ENCODE measurements at regions not wholly inside any gene's neighbourhood (a gene's known extent, or its start where the extent isn't known, plus 50 kb on each side); places are given as distances from the start of the nearest gene placed in this dataset.

DNA sequence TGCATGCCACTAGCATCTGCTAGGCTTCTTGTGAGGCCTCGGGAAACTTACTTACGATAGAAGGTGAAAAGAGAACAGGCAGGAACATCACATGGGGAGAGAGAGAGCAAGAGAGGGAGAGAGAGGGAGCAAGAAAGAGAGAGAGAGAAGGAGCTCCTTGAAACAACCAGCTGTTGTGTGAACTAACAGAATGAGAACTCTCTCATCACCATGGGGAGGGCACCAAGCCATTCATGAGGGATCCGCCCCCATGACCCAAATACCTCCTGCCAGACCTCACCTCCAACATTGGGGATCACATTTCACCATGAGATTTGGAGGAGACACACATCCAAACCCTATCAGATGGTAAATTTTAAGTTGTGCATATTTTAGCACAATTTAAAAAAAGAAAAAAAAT, 1217.2 kb downstream of the TYW1 start:
- H4K20me1 ChIP-seq (ENCODE audit: insufficient read depth, low read length, poor library complexity, severe bottlenecking) = no peaks in the 10 kb centered on the region
- no peaks in the 10 kb centered on the region for H3F3A ChIP-seq (ENCODE audit: low read depth)
- no peaks in the 10 kb centered on the region for H3K9me2 ChIP-seq (replicated peaks; ENCODE audit: low read depth, low read length)
- no peaks in the 10 kb centered on the region for H3K4me1 ChIP-seq (ENCODE audit: insufficient read depth, low read length, poor library complexity, severe bottlenecking)
- no peak overlapping the region for H3K4me2 ChIP-seq (ENCODE audit: low read depth, low read length, poor library complexity, severe bottlenecking)
- H2AFZ ChIP-seq (ENCODE audit: low read length) = no peak overlapping the region
- no peaks in the 10 kb centered on the region for H3K27me3 ChIP-seq (ENCODE audit: insufficient read depth, low read length, poor library complexity, severe bottlenecking)
- no peak for TF ChIP-seq EZH2phosphoT487 (IDR thresholded peaks at IDR 0.05; ENCODE audit: borderline replicate concordance)
- TF ChIP-seq, protein P1, sequence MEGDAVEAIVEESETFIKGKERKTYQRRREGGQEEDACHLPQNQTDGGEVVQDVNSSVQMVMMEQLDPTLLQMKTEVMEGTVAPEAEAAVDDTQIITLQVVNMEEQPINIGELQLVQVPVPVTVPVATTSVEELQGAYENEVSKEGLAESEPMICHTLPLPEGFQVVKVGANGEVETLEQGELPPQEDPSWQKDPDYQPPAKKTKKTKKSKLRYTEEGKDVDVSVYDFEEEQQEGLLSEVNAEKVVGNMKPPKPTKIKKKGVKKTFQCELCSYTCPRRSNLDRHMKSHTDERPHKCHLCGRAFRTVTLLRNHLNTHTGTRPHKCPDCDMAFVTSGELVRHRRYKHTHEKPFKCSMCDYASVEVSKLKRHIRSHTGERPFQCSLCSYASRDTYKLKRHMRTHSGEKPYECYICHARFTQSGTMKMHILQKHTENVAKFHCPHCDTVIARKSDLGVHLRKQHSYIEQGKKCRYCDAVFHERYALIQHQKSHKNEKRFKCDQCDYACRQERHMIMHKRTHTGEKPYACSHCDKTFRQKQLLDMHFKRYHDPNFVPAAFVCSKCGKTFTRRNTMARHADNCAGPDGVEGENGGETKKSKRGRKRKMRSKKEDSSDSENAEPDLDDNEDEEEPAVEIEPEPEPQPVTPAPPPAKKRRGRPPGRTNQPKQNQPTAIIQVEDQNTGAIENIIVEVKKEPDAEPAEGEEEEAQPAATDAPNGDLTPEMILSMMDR (conservative IDR thresholded peaks at IDR 0.05; ENCODE audit: low read length) = no peak
- no peak overlapping the region for H3K4me3 ChIP-seq (ENCODE audit: low read length, poor library complexity, severe bottlenecking)
- no peaks in the 10 kb centered on the region for H3K79me2 ChIP-seq (ENCODE audit: insufficient read depth, low read length)
- no peaks in the 10 kb centered on the region for H3K36me3 ChIP-seq (ENCODE audit: insufficient read depth, low read length)
- no peak overlapping the region for H3K9ac ChIP-seq (ENCODE audit: low read depth, low read length, poor library complexity, severe bottlenecking)
- no peaks in the 10 kb centered on the region for H3K9me3 ChIP-seq (ENCODE audit: insufficient read depth, low read depth, low read length)

DNA sequence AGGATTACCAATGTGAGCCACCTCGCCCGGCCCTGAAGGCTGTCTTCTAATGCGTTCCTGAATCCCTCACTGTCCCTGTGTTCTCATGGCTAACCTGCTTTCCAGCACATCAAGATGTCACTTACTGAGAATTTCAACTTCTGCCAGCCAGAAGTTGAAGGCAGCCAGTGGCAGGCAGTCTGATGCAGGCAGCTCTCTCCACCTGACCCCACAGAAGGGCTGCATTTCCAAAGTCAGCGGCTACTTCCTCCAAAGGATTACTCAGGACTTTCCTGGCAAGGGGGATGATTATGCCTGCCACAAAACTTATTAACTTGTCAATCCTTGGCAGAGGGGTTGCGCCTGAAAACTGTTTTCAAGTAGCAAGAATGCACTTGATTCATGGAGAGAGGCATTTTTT, 1219.4 kb downstream of the TYW1 start:
- Histone ChIP-seq H3K9ac (ENCODE audit: low read depth, low read length, poor library complexity, severe bottlenecking) (no peak overlapping the region), H3K9me3 (ENCODE audit: insufficient read depth, low read depth, low read length) (no peaks in the 10 kb centered on the region; the same call in 1 of the 2 replicates), H3K4me2 (ENCODE audit: low read depth, low read length, poor library complexity, severe bottlenecking) (no peak overlapping the region), H4K20me1 (ENCODE audit: insufficient read depth, low read length, poor library complexity, severe bottlenecking) (no peaks in the 10 kb centered on the region), H3F3A (ENCODE audit: low read depth) (no peaks in the 10 kb centered on the region), H3K79me2 (ENCODE audit: insufficient read depth, low read length) (no peaks in the 10 kb centered on the region), H3K4me3 (ENCODE audit: low read length, poor library complexity, severe bottlenecking) (no peak overlapping the region), H3K4me1 (ENCODE audit: insufficient read depth, low read length, poor library complexity, severe bottlenecking) (no peaks in the 10 kb centered on the region), H3K27me3 (ENCODE audit: insufficient read depth, low read length, poor library complexity, severe bottlenecking) (no peaks in the 10 kb centered on the region), H2AFZ (ENCODE audit: low read length) (no peak overlapping the region), H3K36me3 (ENCODE audit: insufficient read depth, low read length) (no peaks in the 10 kb centered on the region), H3K9me2 (replicated peaks; ENCODE audit: low read depth, low read length) (no peaks in the 10 kb centered on the region)
- no peak for TF ChIP-seq EZH2phosphoT487 (IDR thresholded peaks at IDR 0.05; ENCODE audit: borderline replicate concordance)
- TF ChIP-seq, protein P1 (conservative IDR thresholded peaks at IDR 0.05; ENCODE audit: low read length) = no peak

DNA sequence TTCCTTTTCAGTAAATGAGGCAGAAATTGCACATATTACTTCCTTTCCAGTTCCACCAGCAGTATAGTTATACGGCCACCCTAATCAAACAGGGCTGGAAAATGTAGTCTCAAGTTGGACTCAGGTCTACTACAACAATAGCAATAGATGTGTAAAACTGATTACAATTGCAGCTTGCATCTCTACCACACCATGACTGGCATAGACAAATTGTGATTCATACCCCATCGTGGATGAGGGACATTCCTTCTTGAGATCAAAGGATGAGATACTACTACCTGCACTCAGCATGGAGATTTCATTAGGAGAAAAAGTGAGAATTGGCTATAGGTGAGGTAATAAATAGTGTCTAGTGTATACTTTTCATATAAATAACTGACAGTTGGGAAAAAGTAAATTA, 1220.8 kb downstream of the TYW1 start:
- no peaks in the 10 kb centered on the region for H3F3A ChIP-seq (ENCODE audit: low read depth)

More for the DNA sequence above, 1220.8 kb downstream of the TYW1 start:
- H3K4me1 ChIP-seq (ENCODE audit: insufficient read depth, low read length, poor library complexity, severe bottlenecking) = no peaks in the 10 kb centered on the region
- no peaks in the 10 kb centered on the region; the same call in 1 of the 2 replicates for H3K9me3 ChIP-seq (ENCODE audit: insufficient read depth, low read depth, low read length)
- H3K27me3 ChIP-seq (ENCODE audit: insufficient read depth, low read length, poor library complexity, severe bottlenecking) = no peaks in the 10 kb centered on the region
- TF ChIP-seq EZH2phosphoT487 (IDR thresholded peaks at IDR 0.05; ENCODE audit: borderline replicate concordance) = no peak
- TF ChIP-seq, protein P1 (conservative IDR thresholded peaks at IDR 0.05; ENCODE audit: low read length) = no peak
- H3K36me3 ChIP-seq (ENCODE audit: insufficient read depth, low read length) = no peaks in the 10 kb centered on the region
- H3K9me2 ChIP-seq (replicated peaks; ENCODE audit: low read depth, low read length) = no peaks in the 10 kb centered on the region
- no peaks in the 10 kb centered on the region for H4K20me1 ChIP-seq (ENCODE audit: insufficient read depth, low read length, poor library complexity, severe bottlenecking)
- no peak overlapping the region for H3K4me2 ChIP-seq (ENCODE audit: low read depth, low read length, poor library complexity, severe bottlenecking)
- no peak overlapping the region for H3K9ac ChIP-seq (ENCODE audit: low read depth, low read length, poor library complexity, severe bottlenecking)
- no peak overlapping the region for H3K4me3 ChIP-seq (ENCODE audit: low read length, poor library complexity, severe bottlenecking)
- no peak overlapping the region for H2AFZ ChIP-seq (ENCODE audit: low read length)
- no peaks in the 10 kb centered on the region for H3K79me2 ChIP-seq (ENCODE audit: insufficient read depth, low read length)
